MCF 10A (cell line): ENCODE measurements at regions not wholly inside any gene's neighbourhood (a gene's known extent, or its start where the extent isn't known, plus 50 kb on each side); places are given as distances from the start of the nearest gene placed in this dataset.

Experiments used
- BruUV-seq: library from RNA; stranded (reverse); fragments of 400-500 nt; replicated peaks from 2 replicates; lab custom pipeline; 2021; lab: Mats Ljungman, UMichigan
- CTCF ChIA-PET: fragments of 300-600 bp; sonication (Branson Sonifier 250); formaldehyde crosslinking; extraction: SDS; loops from one replicate; lab custom pipeline; 2021; ENCODE audit warnings: antibody characterized with exemption, inconsistent platforms; lab: Yijun Ruan, JAX
- POLR2A ChIA-PET: fragments of 300-600, 350-650 bp; sonication (Branson Sonifier 250); formaldehyde crosslinking; extraction: SDS; loops from one replicate; lab custom pipeline; 2020; ENCODE audit warnings: antibody characterized with exemption, inconsistent platforms; lab: Yijun Ruan, JAX
- DNase-seq: peaks from one replicate; pipeline ENCODE4 v3.0.0-alpha.2; 2018; ENCODE audit not compliant: unreplicated experiment
- H3K27ac Mint-ChIP-seq: one replicate; pipeline ENCODE4 v1.8.0; 2022; ENCODE audit warnings: mild to moderate bottlenecking, low read depth, mixed read lengths; ENCODE audit not compliant: unreplicated experiment
- H3K27me3 Mint-ChIP-seq: one replicate; pipeline ENCODE4 v1.8.0; 2022; ENCODE audit warnings: mixed read lengths; ENCODE audit not compliant: insufficient read depth, unreplicated experiment
- H3K36me3 Mint-ChIP-seq: one replicate; pipeline ENCODE4 v1.8.0; 2022; ENCODE audit warnings: mild to moderate bottlenecking, moderate library complexity, mixed read lengths; ENCODE audit not compliant: insufficient read depth, unreplicated experiment
- H3K4me1 Mint-ChIP-seq: one replicate; pipeline ENCODE4 v1.8.0; 2022; ENCODE audit warnings: mixed read lengths; ENCODE audit not compliant: insufficient read depth, unreplicated experiment
- H3K4me3 Mint-ChIP-seq: one replicate; pipeline ENCODE4 v1.8.0; 2022; ENCODE audit warnings: mild to moderate bottlenecking, moderate library complexity, mixed read lengths; ENCODE audit not compliant: unreplicated experiment
- H3K9me3 Mint-ChIP-seq: one replicate; pipeline ENCODE4 v1.8.0; 2022; ENCODE audit warnings: mixed read lengths; ENCODE audit not compliant: unreplicated experiment
- intact Hi-C: fragments of 100-400 bp; cut with micrococcal nuclease; formaldehyde crosslinking; loops from 2 replicates; pipeline ENCODE4 v1.14.1; 2022
- TF ChIP-seq, protein P1 (sequence below): fragments of 200-600 bp; IDR thresholded peaks from one replicate; pipeline ENCODE4 v1.8.0; 2022; ENCODE audit warnings: antibody characterized with exemption, mild to moderate bottlenecking; ENCODE audit not compliant: unreplicated experiment

DNA sequence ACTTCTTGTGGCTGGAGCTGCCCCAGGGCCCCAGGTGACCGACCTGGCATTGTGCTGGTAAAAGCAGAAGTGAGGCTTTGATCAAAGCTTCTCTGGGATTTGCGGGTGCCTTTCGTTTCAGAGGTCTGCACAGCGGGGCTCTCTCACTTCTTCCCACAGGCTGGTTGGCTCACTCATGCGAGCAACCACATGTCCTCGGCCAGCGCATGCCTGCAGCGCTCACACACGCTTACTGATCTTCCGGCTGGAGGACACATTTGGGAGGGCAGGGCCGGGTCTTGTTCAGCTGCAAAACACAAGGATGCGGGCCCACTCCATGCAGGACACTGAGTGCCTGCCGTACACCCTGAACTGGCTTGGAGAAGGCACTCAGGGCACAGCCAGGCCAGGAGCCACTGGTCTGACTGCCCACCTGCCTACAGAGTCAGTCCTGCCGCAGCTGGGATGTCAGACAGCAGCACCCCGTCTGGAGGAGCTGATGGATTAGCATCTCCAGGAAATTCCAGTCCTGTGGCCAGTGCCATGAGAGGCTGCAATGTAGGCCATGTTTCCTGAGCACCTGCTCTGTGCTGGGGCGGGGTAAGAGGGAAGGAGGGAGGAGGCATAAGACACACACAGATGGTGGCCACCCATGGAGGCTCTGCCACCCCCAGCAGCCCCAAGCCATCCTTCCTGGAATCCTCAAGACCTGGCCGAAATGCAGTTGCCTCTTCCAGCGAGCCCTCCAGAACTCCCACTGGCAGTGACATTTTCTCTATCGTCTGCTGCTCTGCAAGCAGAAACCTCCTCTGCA lies 1383.2 kb downstream of the BRD1 start:
- H3K4me3 Mint-ChIP-seq = no peak overlapping the region
- TF ChIP-seq, protein P1, sequence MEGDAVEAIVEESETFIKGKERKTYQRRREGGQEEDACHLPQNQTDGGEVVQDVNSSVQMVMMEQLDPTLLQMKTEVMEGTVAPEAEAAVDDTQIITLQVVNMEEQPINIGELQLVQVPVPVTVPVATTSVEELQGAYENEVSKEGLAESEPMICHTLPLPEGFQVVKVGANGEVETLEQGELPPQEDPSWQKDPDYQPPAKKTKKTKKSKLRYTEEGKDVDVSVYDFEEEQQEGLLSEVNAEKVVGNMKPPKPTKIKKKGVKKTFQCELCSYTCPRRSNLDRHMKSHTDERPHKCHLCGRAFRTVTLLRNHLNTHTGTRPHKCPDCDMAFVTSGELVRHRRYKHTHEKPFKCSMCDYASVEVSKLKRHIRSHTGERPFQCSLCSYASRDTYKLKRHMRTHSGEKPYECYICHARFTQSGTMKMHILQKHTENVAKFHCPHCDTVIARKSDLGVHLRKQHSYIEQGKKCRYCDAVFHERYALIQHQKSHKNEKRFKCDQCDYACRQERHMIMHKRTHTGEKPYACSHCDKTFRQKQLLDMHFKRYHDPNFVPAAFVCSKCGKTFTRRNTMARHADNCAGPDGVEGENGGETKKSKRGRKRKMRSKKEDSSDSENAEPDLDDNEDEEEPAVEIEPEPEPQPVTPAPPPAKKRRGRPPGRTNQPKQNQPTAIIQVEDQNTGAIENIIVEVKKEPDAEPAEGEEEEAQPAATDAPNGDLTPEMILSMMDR = no peak
- H3K9me3 Mint-ChIP-seq = peaks cover 9% of the 10 kb centered on the region
- H3K36me3 Mint-ChIP-seq = no peaks in the 10 kb centered on the region
- no peak overlapping the region for H3K27ac Mint-ChIP-seq
- ChIA-PET POLR2A (no interaction called here), CTCF (no interaction called here)
- no TSS peak for BruUV-seq
- H3K27me3 Mint-ChIP-seq = no peaks in the 10 kb centered on the region
- intact Hi-C loops = no loop called here
- no peak for DNase-seq
- H3K4me1 Mint-ChIP-seq = no peaks in the 10 kb centered on the region

DNA sequence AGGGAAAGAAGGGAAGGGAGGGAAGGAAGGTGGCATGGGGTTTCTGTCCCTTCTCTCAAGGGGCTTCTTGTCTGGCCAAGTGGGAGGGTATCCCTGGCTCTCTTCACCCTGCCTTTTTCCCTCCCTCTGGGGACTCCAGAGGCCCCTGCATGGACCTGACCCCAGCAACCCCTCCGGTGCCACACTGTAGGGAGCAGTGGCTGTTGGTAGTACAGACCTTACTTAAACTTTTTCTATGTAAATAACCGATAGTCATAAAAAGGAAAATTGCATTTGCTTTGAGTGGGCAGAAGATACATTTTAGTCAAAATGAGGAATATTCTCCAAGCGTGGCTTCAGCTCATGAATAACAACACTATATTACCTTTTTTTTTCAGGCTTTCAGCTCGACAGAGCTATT lies 1384.0 kb downstream of the BRD1 start:
- Mint-ChIP-seq H3K36me3 (no peaks in the 10 kb centered on the region), H3K4me3 (no peak overlapping the region), H3K9me3 (peaks cover 9% of the 10 kb centered on the region), H3K27me3 (no peaks in the 10 kb centered on the region), H3K27ac (no peak overlapping the region), H3K4me1 (no peaks in the 10 kb centered on the region)
- BruUV-seq = no TSS peak
- intact Hi-C loops = no loop called here
- ChIA-PET CTCF (no interaction called here), POLR2A (no interaction called here)
- DNase-seq = no peak
- TF ChIP-seq, protein P1 = no peak

DNA sequence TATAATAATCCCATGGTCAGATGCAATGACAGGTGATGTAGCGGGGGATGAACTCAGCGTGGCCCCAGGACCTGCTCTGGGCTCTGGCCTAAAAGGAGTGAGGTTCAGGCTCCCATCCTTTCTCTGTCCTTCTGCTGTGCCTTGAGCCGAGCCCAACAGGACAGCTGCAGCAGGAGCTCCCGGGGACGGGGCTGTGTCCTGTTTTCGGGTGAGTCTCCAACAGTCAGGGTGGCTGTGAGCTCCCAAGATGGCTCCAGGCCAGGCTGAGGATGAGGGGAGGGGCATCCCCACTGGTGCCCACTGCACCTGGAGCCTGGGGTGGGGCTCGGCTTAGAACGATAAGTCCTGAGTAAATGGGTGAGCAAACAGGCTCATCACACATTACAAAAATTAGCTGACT lies 1385.0 kb downstream of the BRD1 start:
- DNase-seq = no peak
- intact Hi-C loops = no loop called here
- TF ChIP-seq, protein P1 = no peak
- no TSS peak for BruUV-seq
- Mint-ChIP-seq H3K9me3 (peaks cover 18% of the 10 kb centered on the region), H3K4me3 (no peak overlapping the region), H3K27ac (no peak overlapping the region), H3K4me1 (no peaks in the 10 kb centered on the region), H3K36me3 (no peaks in the 10 kb centered on the region), H3K27me3 (no peaks in the 10 kb centered on the region)
- CTCF ChIA-PET = no interaction called here
- POLR2A ChIA-PET = no interaction called here

DNA sequence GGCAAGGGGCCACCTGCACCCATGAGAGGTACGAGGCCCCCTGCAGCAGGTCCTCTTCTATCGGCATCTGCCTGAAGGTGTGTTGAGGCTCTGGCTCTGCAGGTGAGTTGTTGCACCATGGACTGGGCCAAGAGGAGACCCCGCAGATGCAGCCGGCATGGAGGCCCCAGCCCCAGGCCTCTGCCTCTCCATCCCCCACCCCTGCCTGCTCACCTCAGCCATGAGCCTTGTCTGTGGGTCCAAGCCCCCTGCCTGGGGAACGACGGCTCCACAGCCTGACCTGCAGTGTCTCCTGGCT lies 1386.2 kb downstream of the BRD1 start:
- no peaks in the 10 kb centered on the region for H3K36me3 Mint-ChIP-seq
- H3K4me1 Mint-ChIP-seq = no peaks in the 10 kb centered on the region
- TF ChIP-seq, protein P1 = no peak
- POLR2A ChIA-PET = no interaction called here
- BruUV-seq = no TSS peak
- H3K9me3 Mint-ChIP-seq = peaks cover 18% of the 10 kb centered on the region
- intact Hi-C loops = no loop called here
- no peak overlapping the region for H3K4me3 Mint-ChIP-seq
- CTCF ChIA-PET = no interaction called here
- no peak overlapping the region for H3K27ac Mint-ChIP-seq
- H3K27me3 Mint-ChIP-seq = no peaks in the 10 kb centered on the region
- no peak for DNase-seq
